GM23338 (cell line): ENCODE measurements at regions not wholly inside any gene's neighbourhood (a gene's known extent, or its start where the extent isn't known, plus 50 kb on each side); places are given as distances from the start of the nearest gene placed in this dataset.
A peak's percentile ranks its signal among the peaks of the same experiment; 100 is the strongest.

Source experiments
- ATAC-seq: fragments of 200-7000 bp; cut with Tn5 transposase; 3 replicates; pipeline ENCODE4 v1.9.1; 2020
- DNase-seq: peaks from one replicate; pipeline ENCODE4 v3.0.0-alpha.2; 2015; ENCODE audit warnings: low spot score
- H2AFZ ChIP-seq: fragments of 200-600 bp; sonication (generic); 2 replicates; pipeline ENCODE4 v1.8.0; 2016; ENCODE audit warnings: antibody characterized with exemption, mild to moderate bottlenecking, moderate library complexity
- H3F3A ChIP-seq: fragments of 200-600 bp; sonication (generic); replicated peaks from 2 replicates; pipeline ENCODE4 v1.8.0; 2017; ENCODE audit warnings: antibody characterized with exemption, mixed run types, low read depth
- H3K27ac ChIP-seq: fragments of 200-600 bp; sonication (generic); 2 replicates; pipeline ENCODE4 v1.6.1; 2016; ENCODE audit warnings: low read depth
- H3K27me3 ChIP-seq: fragments of 200-600 bp; sonication (generic); 2 replicates; pipeline ENCODE4 v1.8.0; 2016; ENCODE audit warnings: mild to moderate bottlenecking, mixed run types, moderate library complexity; ENCODE audit not compliant: insufficient read depth
- H3K36me3 ChIP-seq: fragments of 200-600 bp; sonication (generic); 2 replicates; pipeline ENCODE4 v1.8.0; 2016; ENCODE audit warnings: mild to moderate bottlenecking; ENCODE audit not compliant: insufficient read depth
- H3K4me1 ChIP-seq: fragments of 200-600 bp; sonication (generic); 2 replicates; pipeline ENCODE4 v1.8.0; 2016; ENCODE audit warnings: mild to moderate bottlenecking, moderate library complexity; ENCODE audit not compliant: insufficient read depth
- H3K4me2 ChIP-seq: fragments of 200-600 bp; sonication (generic); 2 replicates; pipeline ENCODE4 v1.7.1; 2017; ENCODE audit warnings: mixed run types
- H3K4me3 ChIP-seq: fragments of 200-600 bp; sonication (generic); 2 replicates; pipeline ENCODE4 v1.6.1; 2016; ENCODE audit warnings: mixed run types
- H3K79me2 ChIP-seq: fragments of 200-600 bp; sonication (generic); replicated peaks from 2 replicates; pipeline ENCODE4 v1.8.0; 2017; ENCODE audit warnings: mild to moderate bottlenecking; ENCODE audit not compliant: insufficient read depth
- H3K9me2 ChIP-seq: fragments of 200-600 bp; sonication (generic); 2 replicates; pipeline ENCODE4 v1.8.0; 2017; ENCODE audit not compliant: insufficient read depth
- H4K20me1 ChIP-seq: fragments of 200-600 bp; sonication (generic); replicated peaks from 2 replicates; pipeline ENCODE4 v1.8.0; 2017; ENCODE audit warnings: mild to moderate bottlenecking; ENCODE audit not compliant: insufficient read depth
- H3K27ac Mint-ChIP-seq: 2 replicates; pipeline ENCODE4 v1.8.0; 2020; ENCODE audit warnings: inconsistent platforms, mild to moderate bottlenecking, moderate library complexity, mixed read lengths
- H3K27me3 Mint-ChIP-seq: 3 replicates; pipeline ENCODE4 v1.8.0; 2022; ENCODE audit warnings: low read depth, mild to moderate bottlenecking, moderate library complexity, mixed read lengths, inconsistent platforms; ENCODE audit not compliant: insufficient read depth, poor library complexity
- H3K36me3 Mint-ChIP-seq: 3 replicates; pipeline ENCODE4 v1.8.0; 2021; ENCODE audit warnings: low read depth, mild to moderate bottlenecking, inconsistent platforms, moderate library complexity, mixed read lengths
- H3K4me1 Mint-ChIP-seq: 3 replicates; pipeline ENCODE4 v1.8.0; 2020; ENCODE audit warnings: mild to moderate bottlenecking, inconsistent platforms, mixed read lengths
- H3K4me3 Mint-ChIP-seq: 3 replicates; pipeline ENCODE4 v1.8.0; 2021; ENCODE audit warnings: moderate library complexity, mild to moderate bottlenecking, inconsistent platforms, mixed read lengths
- H3K9me3 Mint-ChIP-seq: 3 replicates; pipeline ENCODE4 v1.8.0; 2020; ENCODE audit warnings: moderate library complexity, mild to moderate bottlenecking, inconsistent platforms, mixed read lengths
- CREB1 ChIP-seq: fragments of 250-450 bp; sonication (Bioruptor Pico); IDR thresholded peaks from 2 replicates; pipeline ENCODE4 v1.5.0; 2020; ENCODE audit warnings: low read depth, mild to moderate bottlenecking, moderate library complexity
- CTCF ChIP-seq, 2 experiments: fragments of 200-600 bp in 1 of 2; sonication (generic) in 1 of 2; conservative IDR thresholded peaks; 2 replicates each; pipeline versions ENCODE4 v1.5.1 to v1.6.1; 2016 to 2017; ENCODE audit warnings: antibody characterized with exemption in 2 of 2, low read depth in 2 of 2, mild to moderate bottlenecking in 2 of 2, moderate library complexity in 1 of 2
- ETS1 ChIP-seq: IDR thresholded peaks from 2 replicates; pipeline ENCODE4 v1.6.1; 2016; ENCODE audit warnings: antibody characterized with exemption
- POLR2AphosphoS5 ChIP-seq: IDR thresholded peaks from 2 replicates; pipeline ENCODE4 v1.6.1; 2016; ENCODE audit warnings: antibody characterized with exemption, low read depth
- REST ChIP-seq: IDR thresholded peaks from one replicate; pipeline ENCODE4 v1.6.1; 2018; ENCODE audit warnings: antibody characterized with exemption; ENCODE audit not compliant: unreplicated experiment
- STAT1 ChIP-seq: IDR thresholded peaks from one replicate; pipeline ENCODE4 v1.6.1; 2016; ENCODE audit warnings: antibody characterized with exemption; ENCODE audit not compliant: unreplicated experiment
- ZNF114 ChIP-seq: fragments of 250-450 bp; sonication (Bioruptor Pico); IDR thresholded peaks from 2 replicates; pipeline ENCODE4 v1.5.0; 2020; ENCODE audit warnings: mild to moderate bottlenecking, moderate library complexity
- ZNF331 ChIP-seq: fragments of 250-450 bp; sonication (Bioruptor Pico); IDR thresholded peaks from 2 replicates; pipeline ENCODE4 v1.5.0; 2020; ENCODE audit warnings: low read depth, mild to moderate bottlenecking, moderate library complexity
- ZNF462 ChIP-seq: fragments of 250-450 bp; sonication (Bioruptor Pico); IDR thresholded peaks from 2 replicates; pipeline ENCODE4 v1.5.0; 2020; ENCODE audit warnings: mild to moderate bottlenecking, moderate library complexity

- TF ChIP-seq ZNF462 (CRISPR knock-in tag): no peak
- no peak for TF ChIP-seq STAT1
- no peak for TF ChIP-seq ETS1
Measured at GRCh38 chr10:55024713-55025112, 223.7 kb upstream of the PCDH15 start (continued).

GRCh38 chr10:55019439-55019838, 218.4 kb upstream of the PCDH15 start:
- H3K4me2 ChIP-seq: no peak overlapping the region
- no peak overlapping the region for H3K27ac ChIP-seq
- no peaks in the 10 kb centered on the region for H3K9me2 ChIP-seq
- H3K36me3 ChIP-seq: no peaks in the 10 kb centered on the region
- H3K36me3 Mint-ChIP-seq: no peaks in the 10 kb centered on the region
- ATAC-seq: no peak
- H3K27ac Mint-ChIP-seq: peak overlapping the region; percentile 36; the same call in 1 of the 2 replicates
- no peaks in the 10 kb centered on the region for H3K27me3 ChIP-seq
- H3F3A ChIP-seq: no peaks in the 10 kb centered on the region
- no peak for DNase-seq
- H3K4me3 ChIP-seq: no peak overlapping the region
- H4K20me1 ChIP-seq: no peaks in the 10 kb centered on the region
- peak overlapping the region; percentile 76; the same call in 1 of the 2 replicates for H2AFZ ChIP-seq
- H3K79me2 ChIP-seq: no peaks in the 10 kb centered on the region
- H3K4me1 Mint-ChIP-seq: peaks cover 10% of the 10 kb centered on the region; the same call in 2 of the 3 replicates
- H3K4me3 Mint-ChIP-seq: no peak overlapping the region
- no peaks in the 10 kb centered on the region for H3K9me3 Mint-ChIP-seq
- H3K27me3 Mint-ChIP-seq: no peaks in the 10 kb centered on the region
- no peaks in the 10 kb centered on the region for H3K4me1 ChIP-seq
- no peak for TF ChIP-seq CREB1 (CRISPR knock-in tag)
- TF ChIP-seq CTCF (conservative IDR thresholded peaks at IDR 0.05; ENCODE audit: low read depth in 2 of 2): no peak
- TF ChIP-seq STAT1: no peak
- TF ChIP-seq POLR2AphosphoS5: no peak
- TF ChIP-seq ZNF331 (CRISPR knock-in tag): no peak
- TF ChIP-seq ZNF114 (CRISPR knock-in tag): no peak
- TF ChIP-seq REST: no peak
